Inferior parietal cortex (tissue), 1 donor: ENCODE measurements at regions not wholly inside any gene's neighbourhood (a gene's known extent, or its start where the extent isn't known, plus 50 kb on each side); places are given as distances from the start of the nearest gene placed in this dataset.

ENCODE experiments used
- DNase-seq: peaks from one replicate; pipeline ENCODE4 v3.0.0-alpha.2; 2016; ENCODE audit errors: extremely low spot score

- DNase-seq = no peak
Observed at GRCh38 chr10:8481718-8482504, 427.4 kb downstream of the GATA3 start.

- DNase-seq = no peak
Observed at GRCh38 chr10:8485032-8485431, 430.5 kb downstream of the GATA3 start.

DNA sequence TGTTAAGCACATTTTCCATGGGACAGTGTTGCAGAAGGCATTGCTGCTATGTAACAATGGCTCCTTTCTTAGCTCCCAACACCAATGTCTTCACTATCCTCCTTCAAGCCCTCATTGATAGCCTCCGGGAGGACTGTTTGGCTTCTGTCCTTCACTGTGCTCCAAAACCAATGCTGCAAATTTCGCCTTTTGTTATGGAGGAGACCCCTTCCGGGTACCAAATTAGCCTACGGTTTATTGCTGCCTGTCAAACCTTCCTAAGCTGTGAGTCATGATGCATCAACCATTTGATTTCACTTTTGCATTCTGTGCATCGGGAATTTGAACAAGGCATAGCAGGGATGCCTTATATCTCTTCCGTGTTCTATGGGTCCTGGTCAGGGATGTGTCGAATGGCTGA, 432.9 kb downstream of the GATA3 start:
- DNase-seq = no peak

DNA sequence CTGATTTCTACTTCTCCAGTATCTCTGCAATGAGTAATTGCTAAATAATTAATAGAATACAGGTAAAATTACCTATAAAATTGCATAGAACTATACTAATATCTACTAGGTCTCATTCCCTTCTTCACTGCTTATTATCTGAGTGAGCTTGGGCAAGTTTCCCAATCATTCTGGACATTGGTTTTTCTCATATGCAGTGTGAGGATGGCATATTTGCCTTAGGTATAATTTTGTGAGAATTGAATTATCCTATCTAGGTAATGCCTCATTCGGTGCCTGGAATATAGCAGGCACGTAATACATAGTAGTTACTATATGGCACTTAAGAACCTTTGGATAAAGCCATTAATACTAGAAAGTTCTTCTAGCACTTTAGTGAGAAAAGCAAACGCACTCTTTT, 434.7 kb downstream of the GATA3 start:
- DNase-seq = no peak

- no peak for DNase-seq
Observed at GRCh38 chr10:8489823-8490222, 435.3 kb downstream of the GATA3 start.

DNA sequence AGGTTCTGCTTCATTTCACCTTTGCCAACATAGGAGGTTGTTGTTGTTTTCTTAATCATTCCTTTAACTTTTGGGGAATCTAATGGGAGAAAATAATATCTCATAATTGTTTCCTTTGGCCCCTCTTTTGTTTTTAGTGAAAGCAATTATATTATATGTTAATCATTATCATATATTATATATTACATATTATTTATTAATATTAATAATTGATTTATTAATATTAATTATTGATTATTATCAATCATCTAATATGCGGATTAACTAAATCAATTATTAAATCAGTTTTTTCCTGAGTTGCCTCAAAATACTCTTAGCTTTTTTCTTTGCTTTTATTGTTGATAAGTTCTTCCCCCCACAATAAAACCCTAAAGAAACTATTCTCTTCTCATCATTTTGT, 443.8 kb downstream of the GATA3 start:
- no peak for DNase-seq

DNA sequence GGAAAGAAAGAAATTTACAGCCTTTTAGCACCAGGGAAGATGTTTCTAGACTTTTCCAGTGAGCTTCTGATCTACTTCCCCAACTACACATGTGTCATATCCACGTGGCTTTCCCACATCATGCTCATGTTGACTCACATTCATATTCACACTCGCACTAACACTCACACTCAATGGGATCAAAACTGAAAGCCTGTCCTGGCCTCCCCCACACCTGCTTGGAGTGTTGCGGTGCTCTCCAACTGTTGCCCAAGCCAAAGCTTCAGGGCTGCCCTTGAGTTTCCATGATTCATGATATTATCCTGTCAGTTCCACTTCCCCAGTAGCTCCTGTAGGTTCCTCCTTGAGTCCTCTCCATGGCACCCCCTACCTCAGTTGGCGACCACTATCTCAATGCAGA, 444.4 kb downstream of the GATA3 start:
- no peak for DNase-seq

DNA sequence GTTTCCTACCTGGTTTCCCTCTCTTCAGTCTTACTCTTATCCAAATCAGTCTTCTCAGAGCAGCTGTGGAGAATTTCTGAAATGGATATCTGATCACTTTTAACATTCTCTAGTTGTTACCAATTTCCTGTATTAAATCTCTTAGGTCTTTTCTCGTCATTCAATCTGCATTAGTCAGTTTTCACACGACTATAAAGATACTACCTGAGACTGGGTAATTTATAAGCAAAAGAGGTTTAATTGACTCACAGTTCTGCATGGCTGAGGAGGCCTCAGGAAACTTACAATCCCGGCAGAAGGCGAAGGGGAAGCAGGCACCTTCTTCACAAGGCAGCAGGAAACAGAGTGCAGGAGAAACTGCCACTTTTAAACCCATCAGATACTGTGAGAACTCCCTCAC, 444.8 kb downstream of the GATA3 start:
- no peak for DNase-seq

GRCh38 chr10:8499752-8500390, 445.4 kb downstream of the GATA3 start:
- no peak for DNase-seq

GRCh38 chr10:8502573-8502972, 448.1 kb downstream of the GATA3 start:
- no peak for DNase-seq

- DNase-seq = no peak
Observed at GRCh38 chr10:8504499-8504898, 450.0 kb downstream of the GATA3 start.

DNA sequence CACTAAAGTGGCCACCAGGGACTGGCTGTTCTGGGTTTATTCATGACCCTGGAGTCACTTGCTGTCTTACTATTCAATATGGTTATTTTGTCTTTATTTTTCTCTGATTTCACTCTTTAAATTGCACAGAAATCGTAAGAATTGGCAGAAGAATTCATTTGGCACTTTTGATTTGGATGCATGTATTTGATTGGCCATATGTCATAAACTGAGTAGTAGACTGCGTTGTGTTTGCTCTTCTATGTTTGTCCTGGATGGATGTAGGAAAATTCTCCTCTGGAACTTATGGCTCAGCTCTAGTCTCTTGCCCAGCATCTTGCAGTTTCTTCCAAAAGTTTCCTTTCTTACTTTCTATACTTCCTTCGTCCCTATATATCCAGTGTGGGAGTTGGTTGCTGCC, 452.7 kb downstream of the GATA3 start:
- DNase-seq = no peak

DNA sequence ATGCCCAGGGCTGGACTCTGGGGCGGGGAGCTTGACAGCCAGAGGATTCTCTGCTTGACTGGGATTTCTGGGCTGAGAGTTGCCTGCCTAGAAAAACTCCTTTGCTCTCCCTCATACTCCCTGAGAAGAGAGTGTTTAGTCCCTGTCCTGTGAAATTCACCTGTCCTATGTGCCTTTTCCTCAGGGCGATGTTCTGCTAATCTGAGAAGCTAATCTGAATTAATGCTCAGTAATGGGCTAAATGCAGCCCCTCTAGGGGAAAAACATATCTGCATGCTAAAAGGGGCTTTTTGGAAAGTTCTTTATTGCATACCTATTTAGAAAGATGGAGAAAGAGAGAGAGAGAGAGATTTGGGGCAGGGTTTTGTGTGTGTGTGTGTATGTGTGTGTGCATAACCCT, 454.4 kb downstream of the GATA3 start:
- DNase-seq = no peak

DNA sequence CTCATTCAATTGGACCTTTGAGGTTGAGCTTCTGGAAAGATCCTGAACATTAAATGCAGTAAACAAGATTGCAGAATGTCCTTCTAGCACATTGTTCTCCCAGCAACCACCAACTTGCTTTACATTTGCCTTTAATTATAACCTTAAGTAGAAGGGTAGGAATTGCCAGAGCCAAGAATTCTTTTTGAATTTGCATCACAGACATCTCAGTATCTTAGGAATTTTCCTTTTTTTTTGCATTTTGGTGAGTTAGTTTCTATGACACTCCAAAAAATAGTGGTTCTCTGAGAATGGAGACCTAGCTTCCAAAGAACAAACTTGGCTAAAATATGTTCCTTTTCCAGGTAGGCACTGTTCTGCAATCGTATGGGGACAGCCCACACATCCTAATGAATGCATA, 456.0 kb downstream of the GATA3 start:
- DNase-seq = no peak

- no peak for DNase-seq
Observed at GRCh38 chr10:8511026-8511425, 456.5 kb downstream of the GATA3 start.

DNA sequence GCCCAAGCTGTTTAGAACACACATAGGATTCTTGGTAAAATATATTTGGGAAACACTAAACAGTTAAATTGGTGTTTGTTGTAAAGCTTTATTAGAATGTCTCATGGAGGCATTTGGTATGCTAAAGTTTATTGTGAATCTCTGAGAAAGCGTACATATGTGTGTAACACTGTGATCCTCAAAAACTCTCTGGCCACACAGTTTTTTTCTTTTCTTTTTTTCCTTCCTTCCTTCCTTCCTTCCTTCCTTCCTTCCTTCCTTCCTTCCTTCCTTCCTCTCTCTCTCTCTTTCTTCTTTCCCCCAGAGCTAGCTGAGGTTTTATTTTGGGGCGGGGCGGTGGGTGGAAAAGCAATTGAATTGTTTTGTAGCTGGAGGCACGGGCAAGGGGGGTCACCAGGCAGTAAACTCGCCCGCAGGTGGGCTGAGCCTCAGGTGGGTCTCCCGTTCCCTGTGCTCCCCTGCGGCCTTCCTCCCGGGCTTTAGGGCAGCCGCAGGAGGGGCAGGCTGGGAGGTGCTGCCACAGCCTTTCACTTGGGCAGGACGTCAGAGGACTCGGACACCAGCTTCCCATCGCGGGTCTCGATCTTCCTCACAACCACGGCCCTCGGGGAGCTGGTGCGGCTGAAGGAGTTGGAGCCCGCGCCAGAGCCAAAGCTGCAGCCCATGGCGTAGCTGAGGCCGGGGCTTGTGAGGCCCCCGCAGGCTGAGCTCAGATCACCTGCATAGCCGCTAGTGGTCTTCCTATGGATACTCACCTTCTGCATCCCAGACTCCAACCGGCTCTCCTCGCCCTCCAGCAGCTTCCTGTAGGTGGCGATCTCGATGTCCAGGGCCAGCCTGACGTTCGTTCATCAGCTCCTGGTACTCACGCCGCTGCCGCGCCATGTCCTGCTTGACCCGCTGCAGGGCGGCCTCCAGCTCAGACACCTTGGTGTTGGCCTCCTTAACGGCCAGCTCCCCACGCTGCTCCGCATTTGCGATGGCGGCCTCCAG, 459.0 kb downstream of the GATA3 start:
- DNase-seq = no peak

DNA sequence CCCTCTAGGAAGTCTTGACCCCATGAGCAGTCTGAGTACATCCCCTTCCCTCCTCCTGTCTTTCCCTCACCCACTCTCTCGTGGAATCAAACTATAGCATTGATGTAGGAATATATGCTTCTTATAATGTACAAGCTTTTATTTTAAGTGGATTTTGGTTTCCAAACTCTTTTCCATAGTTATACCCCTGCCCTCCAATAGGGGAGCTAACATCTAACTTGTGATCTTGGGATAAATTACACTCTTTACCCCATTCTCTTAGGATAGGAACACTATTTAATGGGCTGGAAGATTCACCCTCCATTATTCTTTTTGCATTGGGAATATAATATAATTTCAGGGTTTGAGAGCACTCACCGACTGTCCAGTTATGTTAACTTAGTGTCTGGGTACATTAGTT, 465.9 kb downstream of the GATA3 start:
- DNase-seq = no peak

- no peak for DNase-seq
Observed at GRCh38 chr10:8527773-8528172, 473.3 kb downstream of the GATA3 start.

DNA sequence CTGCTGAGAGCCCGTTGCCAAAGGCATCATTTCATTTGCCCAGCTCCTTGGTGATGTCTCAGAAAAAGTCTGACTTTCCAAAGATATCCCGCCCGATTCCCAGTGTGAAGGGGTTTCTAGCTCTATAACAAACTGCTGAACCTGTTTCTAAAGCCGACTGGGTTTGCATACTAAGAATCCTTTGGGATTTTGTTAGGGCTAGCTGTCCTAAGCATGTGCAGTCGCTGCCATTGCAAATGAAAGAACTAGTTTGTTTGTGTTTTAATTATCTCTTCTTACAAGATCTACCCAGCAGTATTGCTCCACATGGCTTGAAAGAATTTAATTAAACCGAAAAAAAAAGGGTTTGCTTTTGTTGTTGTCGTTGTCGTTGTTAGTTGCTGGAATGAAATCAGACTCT, 476.6 kb downstream of the GATA3 start:
- peak; percentile 24 for DNase-seq

DNA sequence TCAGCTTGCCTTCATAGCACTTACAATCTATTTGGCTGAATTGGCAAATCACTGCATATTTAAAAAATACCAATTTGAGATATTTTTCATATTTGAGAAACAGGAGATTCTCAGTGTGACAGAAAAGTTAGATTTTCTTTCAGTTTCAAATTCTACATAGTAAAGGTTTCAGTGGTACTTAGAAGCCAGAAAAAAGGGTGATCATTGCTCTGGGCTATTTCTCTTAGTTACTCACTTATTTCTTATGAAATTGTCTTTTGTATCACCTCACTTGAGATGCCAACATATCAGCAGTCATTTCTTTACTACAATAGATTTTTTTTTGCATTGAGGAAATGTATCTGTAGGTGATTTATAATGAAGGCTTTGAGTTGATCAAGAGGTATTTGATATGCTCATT, 478.2 kb downstream of the GATA3 start:
- DNase-seq = no peak

DNA sequence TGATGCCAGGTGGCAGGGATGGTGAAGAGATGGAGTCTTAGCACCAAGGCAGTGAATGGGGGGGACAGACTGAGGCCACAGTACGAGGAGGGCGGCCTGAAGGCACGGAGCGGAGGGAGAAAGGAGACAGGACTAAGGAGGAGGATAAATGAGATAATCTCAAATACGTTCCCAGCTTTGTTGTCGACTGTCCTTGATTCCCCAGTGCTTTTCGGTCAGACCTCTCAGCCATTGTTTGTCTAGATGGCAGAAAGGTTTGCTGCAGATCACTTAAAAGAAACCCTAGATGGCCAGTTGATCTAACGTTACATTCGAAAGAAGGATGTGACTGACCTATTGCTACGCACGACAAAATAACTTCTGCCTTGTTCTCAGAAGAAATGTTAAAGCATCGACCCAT, 479.0 kb downstream of the GATA3 start:
- no peak for DNase-seq

DNA sequence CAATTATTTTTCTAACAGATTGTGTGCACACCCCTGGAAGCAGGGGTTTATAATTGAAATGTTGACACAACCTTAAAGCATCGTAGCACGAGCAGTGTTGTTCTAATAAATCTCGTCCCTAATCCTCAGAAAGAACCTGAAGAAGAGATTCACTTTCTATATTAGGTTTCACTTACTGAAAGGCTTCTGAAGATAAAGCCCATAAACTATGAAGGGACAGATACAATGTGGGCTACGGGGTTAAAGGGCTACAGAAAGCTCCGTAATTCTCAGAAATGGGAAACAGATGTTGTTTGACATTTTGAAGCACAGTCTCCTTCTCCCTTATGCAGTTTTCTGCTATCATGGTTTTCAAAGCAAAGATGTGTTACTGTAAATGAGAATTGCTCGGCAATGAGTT, 479.6 kb downstream of the GATA3 start:
- DNase-seq = no peak
